ENCODE measurements at regions not wholly inside any gene's neighbourhood (a gene's known extent, or its start where the extent isn't known, plus 50 kb on each side); places are given as distances from the start of the nearest gene placed in this dataset.
A peak's percentile ranks its signal among the peaks of the same experiment; 100 is the strongest.
"Not testable (repeated sequence)": the region's sequence is repeated elsewhere in the genome, so short reads cannot be mapped to it uniquely, and the experiment has no call there.

DNA sequence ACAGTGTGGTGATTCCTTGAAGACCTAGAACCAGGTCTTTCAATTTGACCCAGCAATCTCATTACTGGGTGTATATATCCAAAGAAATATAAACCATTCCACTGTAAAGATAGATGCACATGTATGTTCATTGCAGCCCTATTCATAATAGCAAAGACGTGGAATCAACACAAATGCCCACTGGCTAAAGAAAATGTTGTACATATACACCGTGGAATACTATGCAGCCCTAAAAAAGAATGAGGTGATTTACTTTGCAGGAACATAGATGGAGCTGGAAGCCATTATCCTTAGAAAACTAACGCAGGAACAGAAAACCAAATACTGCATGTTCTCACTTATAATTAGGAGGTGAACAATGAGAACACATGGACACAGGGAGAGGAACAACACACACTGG, 278.0 kb upstream of the KCND2 start:
- DNase-seq, result no peak
- in situ Hi-C loops (cut with HindIII; ENCODE audit: low pct_ligation_motif_present, low sequenced_read_pairs), result no loop called here
- H3K4me3 ChIP-seq (ENCODE audit: low read depth, low read length), result no peak overlapping the region
- H3K27me3 ChIP-seq (replicated peaks), result no peaks in the 10 kb centered on the region
- no peaks in the 10 kb centered on the region for H3K36me3 ChIP-seq (replicated peaks)
- TF ChIP-seq, protein P1, sequence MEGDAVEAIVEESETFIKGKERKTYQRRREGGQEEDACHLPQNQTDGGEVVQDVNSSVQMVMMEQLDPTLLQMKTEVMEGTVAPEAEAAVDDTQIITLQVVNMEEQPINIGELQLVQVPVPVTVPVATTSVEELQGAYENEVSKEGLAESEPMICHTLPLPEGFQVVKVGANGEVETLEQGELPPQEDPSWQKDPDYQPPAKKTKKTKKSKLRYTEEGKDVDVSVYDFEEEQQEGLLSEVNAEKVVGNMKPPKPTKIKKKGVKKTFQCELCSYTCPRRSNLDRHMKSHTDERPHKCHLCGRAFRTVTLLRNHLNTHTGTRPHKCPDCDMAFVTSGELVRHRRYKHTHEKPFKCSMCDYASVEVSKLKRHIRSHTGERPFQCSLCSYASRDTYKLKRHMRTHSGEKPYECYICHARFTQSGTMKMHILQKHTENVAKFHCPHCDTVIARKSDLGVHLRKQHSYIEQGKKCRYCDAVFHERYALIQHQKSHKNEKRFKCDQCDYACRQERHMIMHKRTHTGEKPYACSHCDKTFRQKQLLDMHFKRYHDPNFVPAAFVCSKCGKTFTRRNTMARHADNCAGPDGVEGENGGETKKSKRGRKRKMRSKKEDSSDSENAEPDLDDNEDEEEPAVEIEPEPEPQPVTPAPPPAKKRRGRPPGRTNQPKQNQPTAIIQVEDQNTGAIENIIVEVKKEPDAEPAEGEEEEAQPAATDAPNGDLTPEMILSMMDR (IDR thresholded peaks at IDR 0.05; ENCODE audit: low read depth, low read length, missing control alignments), result no peak
- H3K27ac ChIP-seq, result no peak overlapping the region

DNA sequence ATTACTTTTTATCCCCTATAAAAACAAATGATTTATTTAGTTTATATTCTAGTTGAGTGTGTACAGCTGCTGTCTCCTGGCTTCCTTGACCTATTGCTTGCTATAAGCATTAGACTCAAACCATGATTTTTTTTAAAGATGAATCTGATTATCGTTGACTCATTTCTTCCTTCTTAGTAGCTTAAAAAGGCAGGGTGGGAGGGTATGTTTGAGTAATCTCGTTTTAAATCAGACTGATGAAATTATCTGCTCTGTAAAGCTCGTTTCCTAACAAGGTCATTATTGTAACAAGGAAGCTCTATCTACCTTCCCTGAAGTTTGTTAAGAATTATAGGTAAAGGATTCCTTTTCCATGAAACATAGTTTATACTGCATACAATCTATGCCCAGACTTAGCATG, 276.3 kb upstream of the KCND2 start:
- Histone ChIP-seq H3K36me3 (replicated peaks) (no peaks in the 10 kb centered on the region), H3K4me3 (ENCODE audit: low read depth, low read length) (no peak overlapping the region), H3K27me3 (replicated peaks) (no peaks in the 10 kb centered on the region), H3K27ac (no peak overlapping the region)
- in situ Hi-C loops (cut with HindIII; ENCODE audit: low pct_ligation_motif_present, low sequenced_read_pairs), result no loop called here
- TF ChIP-seq, protein P1 (IDR thresholded peaks at IDR 0.05; ENCODE audit: low read depth, low read length, missing control alignments), result no peak
- no peak for DNase-seq

DNA sequence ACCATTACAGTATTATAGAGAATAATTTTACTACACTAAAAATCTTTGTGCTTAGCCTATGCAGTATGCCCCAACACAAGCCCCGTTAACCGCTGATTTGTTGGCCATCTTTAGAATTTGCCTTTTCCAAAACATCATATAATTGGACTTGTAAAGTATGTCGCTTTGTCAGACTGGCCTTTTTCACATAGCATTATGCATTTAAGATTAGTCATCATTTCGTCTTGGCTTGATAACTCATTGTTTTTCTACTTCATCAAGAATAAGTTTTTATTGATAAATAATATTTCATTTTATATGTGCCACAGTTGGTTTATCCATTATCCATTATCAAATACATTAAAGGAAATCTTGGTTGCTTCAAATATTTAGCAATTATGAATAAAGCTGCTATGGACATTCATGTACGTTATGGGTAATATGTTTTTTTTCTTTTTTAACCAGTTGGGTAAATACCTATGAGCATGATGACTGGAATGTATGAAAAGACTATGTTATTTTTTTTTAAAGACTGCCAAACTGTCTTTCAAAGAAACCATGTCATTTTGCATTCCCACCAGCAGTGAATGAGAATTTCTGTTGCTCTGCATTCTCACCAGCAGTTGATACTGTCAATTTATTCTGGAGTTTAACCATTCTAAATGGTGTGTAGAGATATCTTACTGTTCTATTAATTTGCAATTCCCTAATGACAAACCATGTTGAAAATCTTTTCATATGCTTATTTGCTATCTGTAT, 273.1 kb upstream of the KCND2 start:
- DNase-seq, result peak; percentile 57
- in situ Hi-C loops (cut with HindIII; ENCODE audit: low pct_ligation_motif_present, low sequenced_read_pairs), result no loop called here
- no peak overlapping the region for H3K4me3 ChIP-seq (ENCODE audit: low read depth, low read length)
- TF ChIP-seq, protein P1 (IDR thresholded peaks at IDR 0.05; ENCODE audit: low read depth, low read length, missing control alignments), result peak; percentile 41
- no peaks in the 10 kb centered on the region for H3K36me3 ChIP-seq (replicated peaks)
- H3K27ac ChIP-seq, result peak overlapping the region; percentile 54
- no peaks in the 10 kb centered on the region for H3K27me3 ChIP-seq (replicated peaks)

DNA sequence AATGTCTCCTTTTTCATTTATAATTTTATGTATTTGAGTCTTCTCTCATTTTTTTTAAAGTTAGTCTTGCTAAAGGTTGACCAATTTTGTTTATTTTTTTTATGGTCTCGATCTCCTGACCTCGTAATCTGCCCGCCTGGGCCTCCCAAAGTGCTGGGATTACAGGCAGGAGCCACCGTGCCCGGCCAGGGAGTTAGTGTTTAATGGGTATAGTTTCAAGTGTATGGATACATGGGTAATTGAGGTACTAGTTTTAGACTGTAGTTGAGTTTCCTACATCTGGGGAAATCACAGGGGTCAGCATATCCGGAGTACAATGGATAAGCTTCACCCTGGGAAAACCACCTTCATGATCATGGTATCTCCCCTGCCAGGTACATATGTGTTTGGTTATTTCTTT, 267.3 kb upstream of the KCND2 start:
- H3K27me3 ChIP-seq (replicated peaks), result no peaks in the 10 kb centered on the region
- in situ Hi-C loops (cut with HindIII; ENCODE audit: low pct_ligation_motif_present, low sequenced_read_pairs), result no loop called here
- TF ChIP-seq, protein P1 (IDR thresholded peaks at IDR 0.05; ENCODE audit: low read depth, low read length, missing control alignments), result no peak
- no peak overlapping the region for H3K27ac ChIP-seq
- H3K4me3 ChIP-seq (ENCODE audit: low read depth, low read length), result no peak overlapping the region
- no peaks in the 10 kb centered on the region for H3K36me3 ChIP-seq (replicated peaks)
- DNase-seq, result no peak

DNA sequence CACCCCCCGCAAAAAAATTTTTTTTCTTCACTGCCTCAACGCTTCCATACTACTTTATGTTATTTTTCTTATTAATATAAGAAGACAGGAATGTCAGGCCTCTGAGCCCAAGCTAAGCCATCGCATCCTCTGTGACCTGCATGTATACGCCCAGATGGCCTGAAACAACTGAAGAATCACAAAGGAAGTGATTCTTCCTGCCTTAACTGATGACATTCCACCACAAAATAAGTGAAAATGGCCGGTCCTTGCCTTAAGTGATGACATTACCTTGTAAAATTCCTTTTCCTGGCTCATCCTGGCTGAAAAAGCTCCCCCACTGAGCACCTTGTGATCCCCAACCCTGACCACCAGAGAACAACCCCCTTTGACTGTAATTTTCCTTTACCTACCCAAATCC, 258.7 kb upstream of the KCND2 start:
- in situ Hi-C loops (cut with HindIII; ENCODE audit: low pct_ligation_motif_present, low sequenced_read_pairs); H3K36me3 ChIP-seq (replicated peaks); H3K27me3 ChIP-seq (replicated peaks); DNase-seq; H3K27ac ChIP-seq; H3K4me3 ChIP-seq (ENCODE audit: low read depth, low read length): not testable (repeated sequence)

DNA sequence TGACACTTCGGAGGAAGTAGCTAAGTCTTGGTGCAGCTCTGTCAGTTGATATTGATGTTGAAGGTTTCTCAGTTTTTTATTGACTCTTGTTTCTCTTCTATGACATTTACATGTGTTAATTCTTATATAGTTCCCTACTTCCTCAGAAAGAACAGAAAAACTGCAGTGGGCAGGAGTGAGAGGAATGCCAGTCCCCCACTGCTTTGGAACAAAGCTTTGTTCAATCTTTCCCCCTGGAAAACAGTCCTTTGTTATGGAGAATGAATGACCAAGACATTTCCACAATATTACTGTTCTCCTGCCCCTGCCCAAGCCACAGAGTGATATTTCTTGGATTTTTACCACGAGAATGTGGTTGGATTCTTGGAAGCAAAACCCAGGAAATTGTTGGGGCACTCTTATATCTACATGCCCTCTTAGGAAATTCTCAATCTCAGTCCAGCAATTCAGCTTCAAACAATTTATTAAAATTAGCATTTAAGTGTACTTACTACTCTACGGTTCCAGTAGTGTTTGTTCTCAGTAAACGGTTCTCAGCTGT, 258.0 kb upstream of the KCND2 start:
- H3K4me3 ChIP-seq (ENCODE audit: low read depth, low read length), result no peak overlapping the region
- no peak overlapping the region for H3K27ac ChIP-seq
- H3K27me3 ChIP-seq (replicated peaks), result no peaks in the 10 kb centered on the region
- H3K36me3 ChIP-seq (replicated peaks), result no peaks in the 10 kb centered on the region
- in situ Hi-C loops (cut with HindIII; ENCODE audit: low pct_ligation_motif_present, low sequenced_read_pairs), result no loop called here
- TF ChIP-seq, protein P1 (IDR thresholded peaks at IDR 0.05; ENCODE audit: low read depth, low read length, missing control alignments), result no peak
- DNase-seq, result no peak

Measured in brain microvascular endothelial cell (primary cell).